Myocyte (in vitro differentiated cells): ENCODE measurements at regions not wholly inside any gene's neighbourhood (a gene's known extent, or its start where the extent isn't known, plus 50 kb on each side); places are given as distances from the start of the nearest gene placed in this dataset.
A peak's percentile ranks its signal among the peaks of the same experiment; 100 is the strongest.
"Not testable (repeated sequence)": the region's sequence is repeated elsewhere in the genome, so short reads cannot be mapped to it uniquely, and the experiment has no call there.

Experiments
- DNase-seq: peaks from one replicate; pipeline ENCODE4 v3.0.0-alpha.2; 2012; ENCODE audit warnings: low read depth

- peak; percentile 25 for DNase-seq
These were observed 54.4 kb upstream of the BMP4 start for GRCh38 chr14:54010981-54011380.

- no peak for DNase-seq
These were observed 66.4 kb upstream of the BMP4 start for GRCh38 chr14:54023027-54023426.

GRCh38 chr14:54025661-54026060 is 69.0 kb upstream of the BMP4 start:
- peak; percentile 42 for DNase-seq

GRCh38 chr14:54026671-54027070 is 70.0 kb upstream of the BMP4 start:
- no peak for DNase-seq

- not testable (repeated sequence) for DNase-seq
These were observed 74.4 kb upstream of the BMP4 start for GRCh38 chr14:54030996-54031395.

GRCh38 chr14:54033285-54033684 is 76.7 kb upstream of the BMP4 start:
- not testable (repeated sequence) for DNase-seq

DNA sequence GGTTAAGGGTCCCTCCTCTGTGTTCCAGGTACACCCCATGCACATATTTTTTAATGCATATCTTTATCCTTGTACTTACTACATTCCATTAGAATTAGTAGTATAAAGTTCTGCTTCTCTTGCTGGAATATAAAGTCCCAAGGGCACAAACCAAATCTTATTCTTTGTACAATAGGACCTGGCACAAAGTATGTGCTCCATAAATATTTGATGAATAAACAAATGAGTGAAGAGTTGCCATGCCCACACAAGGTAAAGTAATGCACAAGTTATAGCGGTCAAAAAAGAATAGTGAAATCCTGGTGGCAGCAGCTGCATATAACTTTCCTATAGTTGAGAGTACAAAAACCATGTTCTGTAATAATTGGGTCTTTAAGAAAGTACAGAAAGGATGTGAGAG is 82.1 kb upstream of the BMP4 start:
- no peak for DNase-seq

- DNase-seq, result no peak
These were observed 82.7 kb upstream of the BMP4 start for GRCh38 chr14:54039311-54039710.

GRCh38 chr14:54040846-54041245 is 84.2 kb upstream of the BMP4 start:
- no peak for DNase-seq

DNA sequence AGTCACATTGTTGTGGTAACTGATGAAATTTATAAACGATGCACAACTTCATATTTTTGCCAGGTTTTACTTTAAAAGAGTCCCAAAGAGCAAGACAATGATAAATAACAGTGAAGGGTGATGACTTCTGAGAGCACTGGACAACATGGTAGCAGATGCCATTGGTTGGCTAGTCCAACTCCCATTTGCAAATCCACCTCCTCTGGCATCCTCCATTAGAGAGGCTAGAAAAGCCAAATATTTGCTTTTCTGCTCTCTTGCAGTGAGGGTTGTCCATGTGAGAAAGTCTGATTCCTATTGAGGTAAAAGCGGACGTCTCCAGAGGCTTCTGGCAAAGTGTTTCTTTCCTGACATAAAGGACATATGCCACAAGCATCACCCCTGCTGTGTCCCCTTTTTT is 89.6 kb upstream of the BMP4 start:
- no peak for DNase-seq

DNA sequence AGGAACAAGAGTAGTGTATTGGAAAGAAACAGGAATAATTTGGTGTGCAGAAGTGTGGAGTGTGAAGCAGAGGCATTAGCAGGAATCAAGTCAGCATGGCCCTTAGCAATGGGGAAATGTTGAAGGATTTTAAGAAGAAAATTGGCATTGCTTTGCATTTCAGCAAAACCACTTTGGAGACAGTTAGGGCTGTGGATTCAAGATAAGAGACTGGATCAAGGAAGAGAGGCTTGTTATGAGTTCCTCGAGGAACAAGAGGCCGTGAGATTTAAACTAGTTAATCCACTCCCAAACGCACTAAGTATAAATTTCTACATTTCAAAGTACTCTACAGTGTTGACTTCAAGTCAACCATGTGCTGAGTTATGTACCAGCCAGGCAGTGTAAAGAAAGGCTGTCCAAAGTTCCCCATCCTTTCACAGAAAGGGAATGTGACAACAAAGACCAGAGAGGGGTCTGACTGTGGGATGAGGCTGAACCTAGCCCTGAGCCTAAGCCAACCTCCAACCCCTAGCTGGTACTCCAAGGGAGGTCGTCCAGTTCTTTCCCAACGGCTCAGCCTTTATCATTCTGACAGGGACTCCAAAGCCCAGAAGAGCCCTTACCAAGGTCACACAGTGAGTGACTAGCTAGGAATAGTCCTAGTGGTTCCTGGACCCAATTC is 91.2 kb upstream of the BMP4 start:
- no peak for DNase-seq

DNA sequence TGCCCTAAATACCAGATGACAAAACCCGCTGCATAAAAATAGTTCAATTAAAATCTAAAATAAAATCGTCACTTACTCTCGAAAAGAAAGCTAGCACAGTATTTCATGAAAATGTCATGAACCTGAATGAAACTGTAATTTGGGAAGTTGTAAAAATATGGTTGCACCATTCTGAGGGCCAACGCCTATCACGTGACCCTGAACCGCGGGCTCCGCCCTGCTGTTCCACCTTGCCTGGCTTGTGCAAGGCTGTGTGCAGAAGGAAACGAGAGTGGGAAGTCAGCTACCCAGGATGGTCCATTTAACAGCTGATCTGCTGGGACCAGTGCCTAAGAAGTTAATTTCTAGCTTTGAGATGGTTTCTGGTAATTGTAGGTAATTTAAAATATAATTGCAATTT is 91.7 kb upstream of the BMP4 start:
- no peak for DNase-seq

GRCh38 chr14:54048736-54049135 is 92.1 kb upstream of the BMP4 start:
- DNase-seq, result no peak

GRCh38 chr14:54050759-54051158 is 94.1 kb upstream of the BMP4 start:
- no peak for DNase-seq

- no peak for DNase-seq
These were observed 96.2 kb upstream of the BMP4 start for GRCh38 chr14:54052696-54053385.

GRCh38 chr14:54053386-54053745 is 96.7 kb upstream of the BMP4 start:
- no peak for DNase-seq

- peak; percentile 75 for DNase-seq
These were observed 101.9 kb upstream of the BMP4 start for GRCh38 chr14:54058505-54058904.

DNA sequence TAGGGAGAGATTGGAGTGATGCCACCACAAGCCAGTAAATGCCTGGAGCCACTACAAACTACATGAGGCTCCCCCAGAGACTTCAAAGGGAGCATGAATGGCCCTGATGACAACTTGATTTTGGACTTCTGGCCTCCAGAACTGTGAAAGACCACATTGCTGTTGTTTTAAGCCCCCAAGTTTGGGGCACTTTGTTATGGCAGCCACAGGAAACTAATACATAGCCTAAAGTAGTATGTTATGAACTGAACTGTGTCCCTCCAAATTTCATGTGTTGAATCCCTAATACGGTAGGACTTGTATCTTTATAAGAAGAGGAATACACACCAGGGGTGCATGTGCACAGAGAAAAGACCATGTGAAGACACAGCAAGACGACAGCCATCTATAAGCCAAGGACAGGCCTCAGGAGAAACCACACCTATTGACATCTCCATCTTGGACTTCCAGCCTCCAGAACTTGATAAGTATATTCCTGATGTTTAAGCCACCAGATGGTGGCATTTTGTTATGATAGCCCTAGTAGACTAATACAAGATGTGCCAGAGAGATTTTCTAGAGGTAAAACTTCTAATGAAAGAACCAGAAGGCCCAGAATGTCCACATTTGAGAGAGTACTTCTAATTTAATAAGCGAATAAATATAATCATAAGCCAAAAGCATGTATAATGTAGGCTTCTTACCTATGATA is 127.1 kb upstream of the BMP4 start:
- no peak for DNase-seq

GRCh38 chr14:54085232-54085761 is 128.7 kb upstream of the BMP4 start:
- DNase-seq, result no peak

- no peak for DNase-seq
These were observed 129.2 kb upstream of the BMP4 start for GRCh38 chr14:54085841-54086240.

GRCh38 chr14:54086767-54087166 is 130.1 kb upstream of the BMP4 start:
- no peak for DNase-seq

DNA sequence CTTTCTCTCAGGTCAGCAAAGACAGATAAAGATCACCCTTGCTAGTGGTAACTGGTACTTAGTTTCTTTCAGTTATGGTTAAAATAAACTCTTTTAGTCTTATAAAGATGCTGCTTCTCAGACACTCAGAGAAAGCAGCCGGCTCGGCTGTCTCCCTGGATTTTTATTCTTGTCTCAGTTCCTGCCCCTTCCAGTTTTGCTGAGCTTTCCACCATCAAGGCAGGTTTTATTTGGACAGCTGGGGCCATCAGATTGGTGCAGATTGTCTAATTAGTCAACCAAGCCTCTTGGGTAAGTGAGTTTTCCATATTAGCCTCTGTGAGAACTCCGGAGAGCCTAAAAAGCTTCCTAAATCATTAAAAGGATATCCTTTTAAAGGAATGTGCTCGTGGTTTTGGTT is 130.8 kb upstream of the BMP4 start:
- DNase-seq, result no peak
